ENCODE measurements at regions not wholly inside any gene's neighbourhood (a gene's known extent, or its start where the extent isn't known, plus 50 kb on each side); places are given as distances from the start of the nearest gene placed in this dataset.

DNA sequence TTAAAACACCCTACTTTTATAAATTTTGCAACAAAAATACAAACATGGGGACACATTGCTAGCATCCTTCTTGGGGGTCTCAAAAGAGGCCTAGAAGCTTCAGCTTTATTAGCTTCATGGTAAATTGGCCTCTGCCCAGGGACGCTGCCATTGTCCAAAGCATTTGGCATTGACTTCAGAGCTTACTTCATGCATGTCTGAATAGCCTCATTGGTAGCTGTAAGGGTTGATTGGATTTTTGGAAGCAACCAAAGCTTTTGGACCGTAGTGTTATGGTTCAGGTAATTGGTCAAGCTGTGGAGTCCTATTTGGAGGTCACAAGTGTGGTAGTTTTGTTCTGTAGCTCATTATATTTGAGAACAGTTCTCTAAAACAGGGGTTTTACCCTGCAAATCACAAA, 411.7 kb upstream of the SLC24A2 start:
- TF ChIP-seq, protein P1, sequence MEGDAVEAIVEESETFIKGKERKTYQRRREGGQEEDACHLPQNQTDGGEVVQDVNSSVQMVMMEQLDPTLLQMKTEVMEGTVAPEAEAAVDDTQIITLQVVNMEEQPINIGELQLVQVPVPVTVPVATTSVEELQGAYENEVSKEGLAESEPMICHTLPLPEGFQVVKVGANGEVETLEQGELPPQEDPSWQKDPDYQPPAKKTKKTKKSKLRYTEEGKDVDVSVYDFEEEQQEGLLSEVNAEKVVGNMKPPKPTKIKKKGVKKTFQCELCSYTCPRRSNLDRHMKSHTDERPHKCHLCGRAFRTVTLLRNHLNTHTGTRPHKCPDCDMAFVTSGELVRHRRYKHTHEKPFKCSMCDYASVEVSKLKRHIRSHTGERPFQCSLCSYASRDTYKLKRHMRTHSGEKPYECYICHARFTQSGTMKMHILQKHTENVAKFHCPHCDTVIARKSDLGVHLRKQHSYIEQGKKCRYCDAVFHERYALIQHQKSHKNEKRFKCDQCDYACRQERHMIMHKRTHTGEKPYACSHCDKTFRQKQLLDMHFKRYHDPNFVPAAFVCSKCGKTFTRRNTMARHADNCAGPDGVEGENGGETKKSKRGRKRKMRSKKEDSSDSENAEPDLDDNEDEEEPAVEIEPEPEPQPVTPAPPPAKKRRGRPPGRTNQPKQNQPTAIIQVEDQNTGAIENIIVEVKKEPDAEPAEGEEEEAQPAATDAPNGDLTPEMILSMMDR (IDR thresholded peaks at IDR 0.05; ENCODE audit: control extremely low read depth in 1 of 3, insufficient read depth in 1 of 3, low read depth in 1 of 3, low read length in 3 of 3) = no peak
- TF ChIP-seq, protein P2, sequence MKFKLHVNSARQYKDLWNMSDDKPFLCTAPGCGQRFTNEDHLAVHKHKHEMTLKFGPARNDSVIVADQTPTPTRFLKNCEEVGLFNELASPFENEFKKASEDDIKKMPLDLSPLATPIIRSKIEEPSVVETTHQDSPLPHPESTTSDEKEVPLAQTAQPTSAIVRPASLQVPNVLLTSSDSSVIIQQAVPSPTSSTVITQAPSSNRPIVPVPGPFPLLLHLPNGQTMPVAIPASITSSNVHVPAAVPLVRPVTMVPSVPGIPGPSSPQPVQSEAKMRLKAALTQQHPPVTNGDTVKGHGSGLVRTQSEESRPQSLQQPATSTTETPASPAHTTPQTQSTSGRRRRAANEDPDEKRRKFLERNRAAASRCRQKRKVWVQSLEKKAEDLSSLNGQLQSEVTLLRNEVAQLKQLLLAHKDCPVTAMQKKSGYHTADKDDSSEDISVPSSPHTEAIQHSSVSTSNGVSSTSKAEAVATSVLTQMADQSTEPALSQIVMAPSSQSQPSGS (IDR thresholded peaks at IDR 0.05; ENCODE audit: low read length) = no peak
- no peak for TF ChIP-seq POLR2AphosphoS5 (IDR thresholded peaks at IDR 0.05; ENCODE audit: low read depth, low read length)
- no peak for TF ChIP-seq SP1 (IDR thresholded peaks at IDR 0.05; ENCODE audit: low read depth, low read length)

All from H1 (cell line).